ENCODE measurements at regions not wholly inside any gene's neighbourhood (a gene's known extent, or its start where the extent isn't known, plus 50 kb on each side); places are given as distances from the start of the nearest gene placed in this dataset.

DNA sequence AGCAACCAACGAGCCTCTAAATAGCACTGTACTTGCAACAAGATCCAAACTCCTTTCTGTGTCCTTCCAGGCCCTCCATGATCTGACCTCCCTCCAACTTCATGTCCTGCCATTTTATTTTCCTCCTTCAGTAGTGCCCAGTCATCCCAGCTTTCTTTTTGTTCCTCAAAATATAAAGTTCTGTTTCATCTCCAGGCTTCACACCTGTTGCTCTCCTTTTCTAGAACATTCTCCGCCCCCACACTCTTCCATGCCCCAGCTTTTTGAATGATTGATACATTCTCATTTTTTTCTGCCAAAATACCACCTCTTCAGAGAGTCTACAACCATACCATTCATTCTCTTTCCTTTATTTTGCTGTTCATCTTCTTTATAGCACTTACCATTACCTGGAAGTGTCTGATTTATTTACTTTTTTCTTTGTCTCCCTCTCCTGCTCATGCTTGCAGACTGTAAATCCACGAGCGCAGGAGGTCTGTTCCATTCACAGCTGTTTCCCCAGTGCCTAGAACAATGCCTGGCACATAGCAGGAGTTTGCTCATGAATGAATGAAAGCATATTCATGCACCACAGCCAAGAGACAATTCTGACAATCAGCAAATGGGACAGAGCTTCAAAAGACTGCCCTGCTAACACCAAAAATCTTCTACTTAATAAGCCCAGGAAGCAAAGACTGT, 296.4 kb downstream of the RPAP3 start:
- TF ChIP-seq, protein P1, sequence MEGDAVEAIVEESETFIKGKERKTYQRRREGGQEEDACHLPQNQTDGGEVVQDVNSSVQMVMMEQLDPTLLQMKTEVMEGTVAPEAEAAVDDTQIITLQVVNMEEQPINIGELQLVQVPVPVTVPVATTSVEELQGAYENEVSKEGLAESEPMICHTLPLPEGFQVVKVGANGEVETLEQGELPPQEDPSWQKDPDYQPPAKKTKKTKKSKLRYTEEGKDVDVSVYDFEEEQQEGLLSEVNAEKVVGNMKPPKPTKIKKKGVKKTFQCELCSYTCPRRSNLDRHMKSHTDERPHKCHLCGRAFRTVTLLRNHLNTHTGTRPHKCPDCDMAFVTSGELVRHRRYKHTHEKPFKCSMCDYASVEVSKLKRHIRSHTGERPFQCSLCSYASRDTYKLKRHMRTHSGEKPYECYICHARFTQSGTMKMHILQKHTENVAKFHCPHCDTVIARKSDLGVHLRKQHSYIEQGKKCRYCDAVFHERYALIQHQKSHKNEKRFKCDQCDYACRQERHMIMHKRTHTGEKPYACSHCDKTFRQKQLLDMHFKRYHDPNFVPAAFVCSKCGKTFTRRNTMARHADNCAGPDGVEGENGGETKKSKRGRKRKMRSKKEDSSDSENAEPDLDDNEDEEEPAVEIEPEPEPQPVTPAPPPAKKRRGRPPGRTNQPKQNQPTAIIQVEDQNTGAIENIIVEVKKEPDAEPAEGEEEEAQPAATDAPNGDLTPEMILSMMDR (IDR thresholded peaks at IDR 0.05): no peak
- ATAC-seq (ENCODE audit: poor library complexity) (no peak), DNase-seq (no peak)
- Mint-ChIP-seq H3K27me3 (no peaks in the 10 kb centered on the region), H3K36me3 (ENCODE audit: low read depth) (no peaks in the 10 kb centered on the region), H3K9me3 (no peaks in the 10 kb centered on the region), H3K27ac (peak overlapping the region; percentile 90), H3K4me1 (ENCODE audit: low read depth) (peaks cover 77% of the 10 kb centered on the region), H3K4me3 (no peak overlapping the region)
- Histone ChIP-seq H3K4me3 (ENCODE audit: low read length) (no peak overlapping the region), H3K36me3 (ENCODE audit: insufficient read depth, low read length) (no peaks in the 10 kb centered on the region), H3K27ac (ENCODE audit: low read depth in 1 of 2, low read length in 2 of 2) (no peak overlapping the region), H3K27me3 (ENCODE audit: control insufficient read depth in 1 of 2, insufficient read depth in 2 of 2, low read length in 2 of 2) (no peaks in the 10 kb centered on the region), H3K4me1 (ENCODE audit: insufficient read depth, low read length) (peaks cover 36% of the 10 kb centered on the region), H3K9me3 (ENCODE audit: control insufficient read depth in 1 of 2, insufficient read depth in 1 of 2, low read length in 2 of 2) (no peaks in the 10 kb centered on the region)
- POLR2A ChIA-PET: interaction anchor here (1.5 kb wide), 2 partner anchors 17 to 193 kb away, joined by 3 to 4 read pairs; no protein-coding TSS in a partner anchor
- CTCF ChIA-PET: interaction anchor here (1.0 kb wide), 1 partner anchor 377 kb away, joined by 3 read pairs; no protein-coding TSS in a partner anchor
- intact Hi-C loops (cut with DNase I, micrococcal nuclease): no loop called here

DNA sequence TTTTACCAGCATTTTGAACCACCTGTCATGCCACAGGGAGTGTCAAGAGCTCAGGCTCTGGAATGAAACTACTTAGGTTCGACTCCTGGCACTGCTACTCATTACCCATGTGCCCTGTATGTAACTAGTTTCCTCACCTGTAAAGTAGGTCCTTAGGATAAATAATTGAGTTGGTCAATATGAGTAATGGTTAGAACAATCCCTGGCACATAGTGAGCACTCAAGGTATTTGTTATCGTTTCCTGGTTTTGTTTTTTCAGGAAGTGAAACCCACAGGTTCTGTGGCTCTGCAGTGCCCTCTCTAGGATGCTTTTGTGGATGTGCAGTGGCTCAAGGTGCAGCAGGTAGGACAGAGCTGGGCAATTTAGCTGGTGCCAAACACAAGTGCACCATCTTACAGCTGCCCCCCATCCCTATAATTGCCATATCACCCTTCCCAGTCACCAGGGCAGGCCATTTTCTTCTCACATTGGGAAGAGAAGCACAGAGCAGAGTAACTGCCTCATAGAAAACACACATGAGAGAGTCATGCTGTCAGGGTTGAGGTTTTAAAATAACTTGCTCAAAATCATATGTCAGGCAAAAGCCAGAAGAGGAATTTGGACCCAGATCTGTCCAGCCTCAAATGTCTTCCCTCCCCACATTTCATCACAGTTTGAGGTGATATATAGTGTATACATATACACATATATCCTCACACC, 297.5 kb downstream of the RPAP3 start:
- no peaks in the 10 kb centered on the region for H3K9me3 Mint-ChIP-seq
- peak in 11 of 14 experiments; percentile 17 to 72 (median 33) for DNase-seq

DNA sequence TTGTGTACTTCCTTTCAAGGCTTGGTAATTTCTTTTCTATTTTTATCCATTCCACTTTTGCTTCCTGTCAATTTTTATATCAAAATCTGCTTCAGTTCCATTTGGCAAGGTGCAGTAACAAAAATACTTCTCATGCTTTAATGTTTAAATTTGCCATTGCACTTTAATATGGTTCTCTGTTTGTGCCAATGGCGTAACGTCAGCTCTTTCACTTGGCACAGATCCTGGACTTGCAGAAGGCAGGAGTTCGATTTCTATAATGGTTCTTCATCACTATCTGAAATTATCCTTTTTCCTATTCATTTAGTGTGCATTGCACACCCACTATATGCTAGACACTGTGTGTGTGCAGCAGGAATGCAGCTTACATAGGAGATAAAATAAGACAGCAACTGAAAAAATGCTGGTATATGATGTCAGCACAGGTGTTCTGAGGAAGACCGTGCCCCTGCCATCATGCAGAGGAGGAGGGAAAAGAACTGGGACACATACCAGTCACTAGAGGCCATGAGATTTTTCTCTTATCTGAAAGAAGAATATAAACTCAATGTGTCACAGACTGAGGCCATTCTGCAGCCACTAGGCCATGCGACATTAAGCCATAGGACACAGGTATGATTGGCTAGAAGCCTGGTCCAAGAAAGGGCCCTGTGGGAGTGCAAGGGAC, 298.2 kb downstream of the RPAP3 start:
- DNase-seq: no peak
- peaks cover 33% of the 10 kb centered on the region for H3K4me1 ChIP-seq (ENCODE audit: insufficient read depth, low read length)

More for the DNA sequence above, 297.5 kb downstream of the RPAP3 start:
- Mint-ChIP-seq H3K27me3 (no peaks in the 10 kb centered on the region), H3K4me1 (ENCODE audit: low read depth) (peaks cover 72% of the 10 kb centered on the region), H3K27ac (peak overlapping the region; percentile 90), H3K36me3 (ENCODE audit: low read depth) (no peaks in the 10 kb centered on the region), H3K4me3 (no peak overlapping the region)
- Histone ChIP-seq H3K9me3 (ENCODE audit: control insufficient read depth in 1 of 2, insufficient read depth in 1 of 2, low read length in 2 of 2) (no peaks in the 10 kb centered on the region), H3K27me3 (ENCODE audit: control insufficient read depth in 1 of 2, insufficient read depth in 2 of 2, low read length in 2 of 2) (no peaks in the 10 kb centered on the region), H3K36me3 (ENCODE audit: insufficient read depth, low read length) (no peaks in the 10 kb centered on the region), H3K27ac (ENCODE audit: low read depth in 1 of 2, low read length in 2 of 2) (no peak overlapping the region), H3K4me3 (ENCODE audit: low read length) (no peak overlapping the region), H3K4me1 (ENCODE audit: insufficient read depth, low read length) (peaks cover 36% of the 10 kb centered on the region)
- peak; percentile 78 for ATAC-seq (ENCODE audit: poor library complexity)
- CTCF ChIA-PET: interaction anchor here (0.6 to 2.1 kb wide), 4 partner anchors 12 to 376 kb away, joined by 3 to 13 read pairs (median 4); no protein-coding TSS in a partner anchor
- intact Hi-C loops (cut with DNase I, micrococcal nuclease): no loop called here
- POLR2A ChIA-PET: interaction anchor here (0.5 to 1.7 kb wide), 6 partner anchors 11 to 329 kb away, joined by 3 to 6 read pairs (median 4); partner anchors contain the start of genes AMIGO2 and PCED1B
- TF ChIP-seq, protein P1 (IDR thresholded peaks at IDR 0.05): peak; percentile 67

More for the DNA sequence above, 298.2 kb downstream of the RPAP3 start:
- Histone ChIP-seq H3K9me3 (ENCODE audit: control insufficient read depth in 1 of 2, insufficient read depth in 1 of 2, low read length in 2 of 2) (no peaks in the 10 kb centered on the region), H3K27ac (ENCODE audit: low read depth in 1 of 2, low read length in 2 of 2) (no peak overlapping the region), H3K36me3 (ENCODE audit: insufficient read depth, low read length) (no peaks in the 10 kb centered on the region), H3K4me3 (ENCODE audit: low read length) (no peak overlapping the region), H3K27me3 (ENCODE audit: control insufficient read depth in 1 of 2, insufficient read depth in 2 of 2, low read length in 2 of 2) (no peaks in the 10 kb centered on the region)
- no peak for ATAC-seq (ENCODE audit: poor library complexity)
- intact Hi-C loops (cut with DNase I, micrococcal nuclease): no loop called here
- H3K4me1 Mint-ChIP-seq (ENCODE audit: low read depth): peaks cover 71% of the 10 kb centered on the region
- H3K9me3 Mint-ChIP-seq: no peaks in the 10 kb centered on the region
- H3K4me3 Mint-ChIP-seq: peak overlapping the region; percentile 22
- H3K27me3 Mint-ChIP-seq: no peaks in the 10 kb centered on the region
- CTCF ChIA-PET: interaction anchor here (2.1 kb wide), 1 partner anchor 375 kb away, joined by 13 read pairs; no protein-coding TSS in a partner anchor
- H3K36me3 Mint-ChIP-seq (ENCODE audit: low read depth): no peaks in the 10 kb centered on the region
- TF ChIP-seq, protein P1 (IDR thresholded peaks at IDR 0.05): no peak
- POLR2A ChIA-PET: interaction anchor here (0.5 to 1.7 kb wide), 6 partner anchors 46 to 373 kb away, joined by 3 to 6 read pairs (median 4); partner anchors contain the start of genes AMIGO2 and PCED1B
- H3K27ac Mint-ChIP-seq: peak overlapping the region; percentile 90
